ENCODE measurements at regions not wholly inside any gene's neighbourhood (a gene's known extent, or its start where the extent isn't known, plus 50 kb on each side); places are given as distances from the start of the nearest gene placed in this dataset.
"Not testable (repeated sequence)": the region's sequence is repeated elsewhere in the genome, so short reads cannot be mapped to it uniquely, and the experiment has no call there.

DNA sequence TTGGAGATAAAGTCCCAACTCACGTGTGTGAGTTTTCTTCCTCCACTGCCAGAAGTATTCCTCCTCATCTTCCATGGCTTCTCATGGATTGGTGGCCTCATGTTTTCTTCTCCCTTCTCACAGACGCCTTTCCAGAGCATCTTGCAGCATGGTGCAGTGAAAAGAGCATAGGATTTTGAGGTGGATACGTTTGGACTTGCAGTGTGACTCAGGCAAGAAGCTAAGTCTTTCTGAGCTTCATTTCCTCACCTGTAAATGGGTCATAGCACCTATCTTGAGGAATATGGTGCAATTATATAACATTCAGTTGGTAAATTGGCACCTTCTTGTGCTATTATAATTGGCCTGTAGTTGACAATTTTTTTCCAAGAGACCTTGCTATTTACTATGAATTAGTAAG lies 247.6 kb downstream of the RDH14 start:
- DNase-seq (ENCODE audit: low spot score), result no peak

DNA sequence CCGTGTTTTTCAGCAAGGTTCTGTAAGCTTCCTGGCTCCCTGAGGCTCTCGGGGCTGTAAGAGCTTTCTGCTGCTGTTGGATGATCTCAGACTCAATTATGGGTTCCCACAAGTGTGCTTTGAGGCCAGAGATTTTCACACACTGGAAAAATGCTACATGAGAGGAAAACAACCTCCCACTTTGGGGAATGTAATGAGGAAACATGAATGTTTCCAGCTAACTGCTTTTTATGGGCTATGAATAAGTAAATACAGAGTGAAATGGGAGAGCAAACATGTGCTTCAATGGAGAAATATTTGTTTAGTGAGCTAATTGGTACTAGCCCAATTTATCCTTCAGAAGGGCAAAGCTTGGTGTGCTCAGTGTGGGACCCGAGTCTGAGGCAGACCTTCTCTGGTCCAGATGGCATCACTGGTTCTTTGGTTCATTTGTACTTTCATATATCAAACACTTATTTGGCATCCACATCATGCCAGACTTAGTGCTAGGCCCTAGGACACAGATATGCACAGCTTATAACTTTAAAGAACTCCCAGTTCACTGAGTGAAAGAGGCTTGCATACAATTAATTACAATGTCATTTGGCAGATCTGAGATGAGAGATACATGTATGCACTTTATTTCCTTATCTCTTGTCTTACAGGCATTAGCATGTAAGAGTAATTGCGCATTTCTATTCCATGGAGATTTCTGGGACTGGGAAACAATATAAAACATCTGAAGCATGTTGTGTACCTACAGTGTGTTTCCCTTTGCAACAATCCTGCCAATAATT lies 248.8 kb downstream of the RDH14 start:
- DNase-seq (ENCODE audit: low spot score), result no peak

DNA sequence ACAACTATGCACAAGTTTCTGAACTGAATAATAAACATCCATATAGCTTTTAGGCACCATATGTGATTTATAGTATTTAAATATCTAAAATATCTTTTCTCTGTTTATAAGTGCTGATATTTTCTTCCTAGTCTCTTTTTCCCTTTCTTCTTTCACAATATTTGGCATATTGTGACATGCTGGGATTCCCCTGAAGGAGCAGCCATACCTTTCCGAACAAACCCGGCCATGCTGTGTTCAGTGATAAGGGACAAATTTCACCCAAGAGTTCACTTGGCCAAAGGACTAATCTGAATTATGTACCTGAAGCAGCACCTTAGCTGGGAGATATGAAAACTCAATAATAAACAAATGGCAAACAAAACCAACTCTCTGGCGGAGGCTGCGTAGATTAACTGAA lies 250.8 kb downstream of the RDH14 start:
- DNase-seq (ENCODE audit: low spot score), result no peak

DNA sequence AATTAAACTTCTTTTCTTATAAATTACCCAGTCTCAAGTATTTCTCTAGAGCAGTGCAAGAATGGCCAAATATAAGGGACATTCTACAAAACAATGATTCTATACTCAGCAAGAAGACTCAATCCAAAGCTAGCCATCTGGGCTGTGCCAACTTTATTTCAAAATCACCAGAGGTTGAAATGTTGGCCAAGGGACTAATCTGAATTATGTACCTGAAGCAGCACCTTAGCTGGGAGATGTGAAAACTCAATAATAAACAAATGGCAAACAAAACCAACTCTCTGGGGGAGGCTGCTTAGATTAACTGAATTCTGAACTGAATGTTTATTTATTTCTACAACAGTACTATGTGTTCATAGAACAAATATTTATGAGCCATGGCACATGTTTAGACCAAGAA lies 251.3 kb downstream of the RDH14 start:
- no peak for DNase-seq (ENCODE audit: low spot score)

DNA sequence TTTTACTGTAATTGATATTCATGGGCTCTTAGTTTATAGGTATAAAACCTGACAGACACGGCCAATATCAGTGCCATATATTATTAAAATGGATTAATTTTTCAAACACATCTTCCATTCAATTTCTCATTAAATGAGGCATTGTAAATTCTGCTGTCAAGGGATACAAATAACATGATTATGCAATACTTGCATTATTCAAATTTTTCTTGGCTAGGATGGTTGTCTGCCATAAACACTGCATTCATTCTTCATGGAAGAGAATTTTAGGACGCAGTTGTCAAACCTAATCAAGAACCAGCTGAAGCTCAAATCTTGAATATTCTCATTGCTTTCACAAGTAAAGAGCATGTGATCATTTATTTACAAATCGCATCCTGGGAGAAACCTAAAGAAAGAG lies 255.6 kb downstream of the RDH14 start:
- no peak for DNase-seq (ENCODE audit: low spot score)

DNA sequence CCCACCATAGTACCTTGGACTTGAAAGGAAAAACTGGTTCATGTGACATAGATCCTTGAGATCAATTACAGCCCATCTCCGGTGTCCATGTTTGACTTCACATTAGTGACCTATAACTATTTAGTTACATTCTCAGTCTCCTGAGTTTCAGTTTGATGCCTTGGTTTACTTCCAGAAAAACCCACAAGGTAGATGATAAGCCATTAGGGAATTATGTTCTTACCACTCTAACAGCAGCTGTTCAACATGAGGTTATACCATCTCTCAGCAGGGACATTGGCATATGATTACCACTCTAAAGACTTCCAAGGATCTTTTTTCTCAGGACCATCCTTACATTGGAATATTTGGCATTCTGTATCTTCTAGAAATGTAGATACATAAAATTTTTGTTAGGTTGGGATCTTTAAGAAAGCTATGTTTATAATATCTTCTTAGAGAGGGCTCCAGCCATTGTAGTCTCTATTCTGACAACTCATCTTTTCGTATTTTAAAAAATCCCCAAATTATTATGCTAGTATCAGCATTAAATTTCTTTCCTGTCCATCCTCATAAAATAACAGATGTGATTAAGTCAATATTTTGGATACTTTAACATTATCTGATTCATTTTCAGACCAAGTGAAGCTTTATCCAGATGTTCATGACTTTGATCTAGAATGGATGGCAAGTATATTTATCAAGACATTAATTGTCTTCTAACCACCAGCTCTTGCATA lies 258.9 kb downstream of the RDH14 start:
- no peak for DNase-seq (ENCODE audit: low spot score)

DNA sequence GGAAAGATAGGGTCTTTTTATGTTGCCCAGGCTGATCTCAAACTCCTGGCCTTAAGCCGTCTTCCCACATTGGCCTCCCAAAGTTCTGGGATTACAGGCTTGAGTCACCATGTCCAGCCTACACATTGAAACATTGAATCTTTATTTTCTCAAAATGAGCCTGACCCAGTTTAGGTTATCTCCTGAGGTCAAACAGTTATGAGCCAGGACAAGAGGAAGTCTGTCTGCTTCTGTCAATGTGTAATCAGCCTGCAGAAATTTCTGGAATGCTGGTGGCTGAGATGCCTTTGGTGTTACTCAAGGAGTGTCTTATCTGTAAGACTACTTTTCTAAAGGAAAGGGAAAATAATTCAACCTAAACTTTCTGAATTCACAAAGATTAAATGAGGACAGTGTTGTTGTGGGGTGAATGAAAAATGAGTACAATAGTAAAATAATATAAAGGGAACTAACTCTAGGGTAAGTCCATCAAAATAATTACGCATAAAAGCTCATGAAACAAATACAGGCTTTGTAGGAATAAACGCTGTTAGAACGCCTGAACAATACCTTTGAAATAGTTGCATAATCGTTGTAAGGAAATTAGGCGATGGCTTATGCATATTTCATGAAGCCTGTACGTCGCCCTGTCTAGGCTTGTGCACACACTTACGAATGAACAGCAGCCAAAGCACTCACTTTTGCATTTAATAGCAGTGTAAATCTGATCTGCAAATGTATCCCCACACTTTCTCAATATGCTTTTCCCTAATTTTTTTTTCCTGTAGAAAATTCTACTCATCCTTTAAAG lies 260.8 kb downstream of the RDH14 start:
- DNase-seq (ENCODE audit: low spot score), result peak; percentile 85

DNA sequence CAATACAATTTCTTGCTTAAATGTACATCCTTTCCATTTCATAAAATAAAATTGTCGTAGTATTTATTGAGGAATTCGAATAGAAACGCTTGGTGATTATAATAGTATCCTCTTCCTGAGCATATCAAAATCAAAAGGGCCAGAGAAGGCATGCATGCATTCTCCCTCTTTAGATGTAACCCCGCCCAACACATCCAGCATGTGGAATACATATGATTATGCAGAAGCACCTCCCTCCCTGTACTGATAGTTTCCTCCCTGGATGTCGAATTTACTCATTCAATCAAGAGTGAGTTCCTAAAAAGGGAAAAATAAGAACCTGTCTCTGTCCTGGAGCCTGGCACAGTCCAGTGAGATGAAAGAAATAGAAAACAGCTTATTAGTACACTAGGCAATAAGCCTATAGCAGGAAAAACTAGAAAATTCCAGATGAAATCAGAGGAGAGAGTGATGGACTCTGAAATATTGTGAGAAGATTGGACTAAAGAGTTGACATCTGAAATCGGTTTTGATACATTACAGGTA lies 262.9 kb downstream of the RDH14 start:
- DNase-seq (ENCODE audit: low spot score), result no peak

DNA sequence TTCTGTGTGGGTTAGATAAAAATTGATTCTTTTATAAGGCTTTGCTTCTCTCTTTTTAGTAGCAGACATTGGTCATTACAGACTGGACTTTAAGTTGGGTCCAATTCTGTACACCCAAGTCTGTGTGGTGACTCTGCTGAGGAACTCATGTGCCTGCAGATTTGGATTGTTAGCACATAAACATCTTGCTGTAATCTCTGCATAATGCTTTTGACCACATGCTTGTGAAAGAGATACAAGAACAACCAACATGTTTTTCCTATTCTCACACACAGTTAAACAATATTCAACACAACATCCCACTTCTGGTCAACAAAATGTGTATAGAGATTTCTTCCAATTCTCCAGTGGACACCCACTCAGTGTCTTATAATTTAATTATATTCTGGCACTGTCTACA lies 270.1 kb downstream of the RDH14 start:
- DNase-seq (ENCODE audit: low spot score), result no peak

DNA sequence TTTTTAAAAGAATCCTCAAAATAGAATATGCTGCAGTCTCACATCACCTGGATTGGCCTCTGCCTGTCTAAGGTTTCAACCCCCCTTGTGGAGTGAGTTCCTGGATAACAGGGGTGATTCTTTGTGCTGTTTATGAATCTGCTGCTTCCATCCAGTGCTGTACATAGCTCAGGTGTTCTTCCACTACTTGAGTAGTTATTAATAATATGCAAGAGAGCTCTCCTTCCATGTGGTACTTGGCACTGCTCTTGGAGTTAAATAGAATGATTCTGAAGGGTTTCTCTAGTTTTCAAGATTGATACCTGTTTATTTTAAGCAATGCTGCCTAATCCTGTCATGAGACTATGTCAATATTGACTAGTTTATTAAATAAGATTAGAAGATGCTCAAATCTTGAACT lies 273.6 kb downstream of the RDH14 start:
- DNase-seq (ENCODE audit: low spot score), result no peak

DNA sequence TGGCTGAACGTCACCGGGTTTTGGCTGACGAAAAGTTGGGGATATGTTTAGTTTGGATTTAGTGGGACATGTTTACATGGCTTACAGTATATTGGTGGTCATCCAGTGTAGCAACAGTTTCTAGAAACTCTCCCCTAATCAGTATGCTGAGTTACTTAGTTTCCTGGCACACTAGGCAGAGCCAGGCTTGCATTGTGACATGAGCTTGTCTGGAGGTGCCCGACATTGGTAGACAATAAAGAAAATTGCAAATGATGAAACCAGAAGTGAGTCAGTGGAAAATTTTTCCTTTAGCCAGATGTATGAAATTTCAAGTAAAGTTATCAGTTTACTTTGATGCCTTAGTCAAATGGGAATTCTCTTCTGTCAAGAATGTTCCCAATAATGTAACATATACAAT lies 276.1 kb downstream of the RDH14 start:
- no peak for DNase-seq (ENCODE audit: low spot score)

DNA sequence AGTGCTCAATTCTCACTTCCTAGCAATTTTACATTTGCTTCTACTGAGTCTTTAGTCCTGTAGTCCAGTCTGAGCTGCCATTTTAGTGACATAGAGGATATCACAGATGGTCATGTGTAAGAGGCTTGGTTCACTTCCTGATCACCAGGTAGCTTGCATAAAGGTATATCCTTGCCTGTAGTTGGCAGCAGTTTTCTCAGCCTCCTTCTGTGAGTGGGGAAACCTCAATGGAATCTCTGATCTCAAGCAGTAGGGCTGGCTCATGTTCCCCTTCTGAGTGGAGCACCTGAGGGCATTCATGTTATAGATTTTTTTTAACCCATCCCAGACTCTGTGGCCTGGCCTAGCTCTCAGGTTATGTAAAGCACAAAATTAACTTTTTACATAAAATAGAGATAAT lies 278.4 kb downstream of the RDH14 start:
- no peak for DNase-seq (ENCODE audit: low spot score)

DNA sequence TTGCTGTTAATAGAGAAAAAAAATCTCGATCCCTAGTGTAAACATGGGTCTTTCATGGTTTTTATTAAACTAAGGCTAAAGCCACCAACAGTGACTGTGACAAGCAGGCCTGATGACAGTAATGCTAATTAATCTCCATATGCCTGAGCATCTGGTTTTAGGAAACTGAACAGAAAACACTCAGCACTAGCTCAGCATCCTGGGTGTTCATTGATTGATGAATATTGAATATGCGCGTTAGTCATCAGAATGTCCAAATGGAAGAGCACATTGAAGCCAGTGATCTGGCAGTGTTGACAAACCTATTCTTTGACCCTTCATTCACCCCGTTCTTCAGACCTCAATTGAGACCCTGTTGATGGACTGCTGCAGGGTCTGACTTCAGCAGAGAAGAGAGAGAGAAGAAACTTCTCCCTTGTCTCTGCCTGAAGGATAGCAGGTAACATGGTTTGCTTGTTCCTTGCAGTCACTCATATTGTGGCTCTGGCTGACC lies 283.8 kb downstream of the RDH14 start:
- no peak for DNase-seq (ENCODE audit: low spot score)

DNA sequence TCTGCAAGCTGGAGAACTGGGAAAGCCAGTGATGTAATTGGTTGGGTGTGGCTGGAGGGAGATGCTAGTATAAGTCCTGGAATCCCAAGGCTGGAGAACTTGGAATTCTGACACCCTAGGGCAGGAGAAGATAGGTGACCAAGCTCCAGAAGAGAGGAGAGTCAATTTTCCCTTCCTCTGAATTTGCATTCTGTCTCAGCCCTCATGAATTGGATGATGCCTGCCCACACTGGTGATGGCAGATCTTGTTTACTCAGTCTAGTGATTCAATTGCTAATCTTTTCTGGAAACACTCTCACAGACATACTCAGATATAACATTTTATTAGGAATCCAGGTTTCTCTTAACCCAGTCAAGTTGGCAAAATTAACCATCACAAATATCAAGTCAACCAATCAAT lies 287.2 kb downstream of the RDH14 start:
- no peak for DNase-seq (ENCODE audit: low spot score)

DNA sequence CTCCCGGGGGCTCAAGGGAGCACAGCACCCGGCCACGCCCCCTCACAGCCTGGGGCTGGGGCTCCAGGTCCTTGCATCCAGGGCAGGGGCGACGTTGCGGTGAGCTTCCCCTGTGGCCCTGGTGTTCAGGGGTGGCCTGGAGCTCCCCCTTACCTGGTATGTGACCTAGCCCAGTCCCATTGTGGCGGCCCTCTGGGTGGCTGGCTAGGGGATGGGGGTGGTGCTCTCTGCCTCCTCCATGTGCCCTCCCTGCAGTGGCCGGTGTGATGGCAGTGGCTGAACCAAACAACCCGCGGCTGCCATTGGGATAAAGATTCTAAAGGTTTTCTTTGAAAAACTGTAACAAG lies 288.3 kb downstream of the RDH14 start:
- DNase-seq (ENCODE audit: low spot score), result no peak

DNA sequence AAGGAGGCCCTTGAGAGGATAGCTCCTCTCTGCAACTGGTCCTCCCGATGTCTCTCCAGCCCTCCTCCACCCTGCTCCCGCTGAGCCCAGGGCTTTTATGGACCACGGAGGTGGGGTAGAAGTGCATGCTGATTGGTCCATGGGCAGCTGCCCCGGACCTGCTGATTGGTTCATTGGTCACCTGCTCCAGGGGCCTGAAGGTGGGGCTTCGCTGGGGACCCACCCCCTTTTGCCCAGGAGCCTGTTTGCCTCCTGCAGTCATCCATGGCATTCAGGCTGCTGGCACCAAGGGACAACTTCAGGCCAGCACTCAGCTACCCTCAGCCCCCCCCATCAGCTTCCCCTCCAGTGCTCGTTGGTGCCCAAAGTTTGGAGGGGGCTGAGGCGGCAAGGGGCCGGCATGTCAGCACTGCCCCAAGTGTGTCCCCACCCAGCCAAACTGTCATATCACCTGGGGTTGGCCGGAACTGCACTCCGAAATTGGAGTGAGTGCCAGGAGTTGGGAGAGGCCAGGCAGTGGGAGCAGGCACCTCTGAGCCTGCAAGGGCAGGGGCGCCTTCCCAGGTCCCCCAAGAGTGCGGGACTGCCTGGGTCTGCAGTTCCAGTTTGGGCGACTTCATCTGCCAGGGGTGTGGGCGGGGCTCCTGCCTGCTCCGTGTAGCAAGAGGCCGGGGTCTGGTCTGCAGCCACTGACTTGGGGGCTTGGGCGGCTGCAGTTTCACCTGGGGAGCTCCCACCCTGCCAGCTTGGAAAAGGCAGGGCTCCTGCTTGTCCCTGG lies 288.9 kb downstream of the RDH14 start:
- no peak for DNase-seq (ENCODE audit: low spot score)

DNA sequence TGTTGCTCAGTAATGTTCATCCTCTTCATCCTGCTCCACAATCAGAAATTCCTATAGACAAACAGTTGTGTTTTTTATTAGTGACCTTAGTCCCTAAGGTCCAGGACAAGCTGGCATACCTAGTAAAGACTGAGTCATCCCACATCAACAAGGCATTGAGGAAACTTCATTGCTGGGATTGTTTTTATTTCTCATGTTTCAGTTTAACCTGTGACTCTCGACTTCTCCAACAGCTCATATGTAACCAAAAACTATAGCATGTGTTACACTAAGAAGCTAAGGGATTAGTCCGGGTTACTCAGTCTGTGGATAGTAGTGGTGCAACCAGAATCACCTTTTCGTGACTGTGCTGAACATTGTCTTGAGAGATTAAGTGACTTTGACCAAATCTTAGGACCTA lies 292.1 kb downstream of the RDH14 start:
- no peak for DNase-seq (ENCODE audit: low spot score)

DNA sequence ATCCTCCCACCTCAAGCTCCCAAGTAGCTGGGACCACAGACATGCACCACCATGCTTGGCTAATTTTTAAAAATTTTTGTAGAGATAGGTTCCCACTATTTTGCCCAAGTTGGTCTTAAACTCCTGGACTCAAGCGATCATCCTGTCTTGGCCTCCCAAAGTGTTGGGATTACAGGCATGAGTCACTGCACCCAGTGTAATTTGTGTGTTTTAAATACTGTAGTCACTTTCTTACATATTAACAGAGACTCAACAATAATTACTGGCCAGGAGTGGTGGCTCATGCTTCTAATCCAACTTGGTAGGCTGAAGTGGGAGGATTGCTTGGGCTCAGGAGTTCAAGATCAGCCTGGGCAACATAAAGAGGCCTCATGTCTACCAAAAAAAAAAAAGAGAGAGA lies 293.0 kb downstream of the RDH14 start:
- DNase-seq (ENCODE audit: low spot score), result no peak

DNA sequence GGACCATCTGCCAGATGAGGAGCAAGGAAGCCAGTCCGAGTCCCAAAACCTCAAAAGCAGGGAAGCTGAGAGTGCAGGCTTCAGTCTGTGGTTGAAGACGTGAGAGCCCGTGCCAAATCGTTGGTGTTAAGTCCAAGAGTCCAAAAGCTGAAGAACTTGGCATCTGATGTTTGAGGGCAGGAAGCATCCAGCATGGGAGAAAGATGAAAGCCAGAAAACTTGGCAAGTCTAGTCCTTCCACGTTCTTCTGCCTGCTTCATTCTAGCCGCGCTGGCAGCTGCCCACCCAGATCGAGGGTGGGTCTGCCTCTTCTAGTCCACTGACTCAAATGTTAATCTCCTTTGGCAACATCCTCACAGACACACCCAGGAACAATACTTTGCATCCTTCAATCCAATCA lies 293.8 kb downstream of the RDH14 start:
- DNase-seq (ENCODE audit: low spot score), result not testable (repeated sequence)

DNA sequence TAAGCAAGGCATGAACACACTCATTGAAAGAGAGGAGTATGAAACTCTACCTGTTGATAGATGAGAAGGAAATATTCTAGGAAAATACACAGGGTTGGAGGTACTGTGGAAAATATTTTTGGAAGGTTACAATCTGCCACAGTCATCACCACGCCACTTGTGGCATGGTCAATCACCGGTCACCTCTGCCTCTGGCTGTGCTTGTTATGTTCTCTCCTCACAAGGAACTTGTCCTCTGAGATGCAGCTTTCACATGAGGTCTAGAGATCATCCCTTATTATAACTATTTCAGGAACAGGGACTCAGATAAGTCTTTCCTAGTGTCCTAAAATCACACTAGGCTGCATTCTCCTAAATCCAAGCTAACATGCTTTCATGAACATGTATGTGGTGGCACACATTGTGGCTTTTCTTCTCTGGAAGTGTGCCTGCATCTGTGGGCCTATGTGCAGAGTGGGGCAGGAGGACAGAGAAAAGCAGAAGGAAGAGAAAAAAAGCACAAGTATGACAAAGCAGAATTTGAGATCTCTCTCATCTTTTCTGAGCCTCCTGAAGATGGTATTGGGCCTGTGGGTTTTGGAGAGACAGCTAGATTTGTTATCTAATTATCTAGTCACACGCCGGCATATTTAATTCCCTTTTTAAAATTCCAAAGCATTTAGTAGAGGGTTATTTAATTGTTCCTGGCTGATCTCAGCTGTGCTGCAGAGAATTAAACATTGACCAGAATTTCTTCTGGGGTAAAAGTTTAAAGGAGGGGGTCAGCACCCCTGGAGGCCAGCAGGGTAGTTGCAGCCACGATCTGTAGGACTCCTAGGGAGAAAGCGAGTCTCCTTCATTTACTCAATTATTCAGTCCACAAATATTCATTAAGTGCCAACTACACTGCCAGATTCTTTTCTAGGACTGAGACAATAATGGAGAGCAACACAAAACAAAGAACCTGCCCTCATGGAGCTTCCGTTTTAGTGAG lies 294.6 kb downstream of the RDH14 start:
- DNase-seq (ENCODE audit: low spot score), result no peak
